Smooth muscle cell of the brain vasculature (primary cell): ENCODE measurements at regions not wholly inside any gene's neighbourhood (a gene's known extent, or its start where the extent isn't known, plus 50 kb on each side); places are given as distances from the start of the nearest gene placed in this dataset.
"Not testable (repeated sequence)": the region's sequence is repeated elsewhere in the genome, so short reads cannot be mapped to it uniquely, and the experiment has no call there.

Source experiments
- DNase-seq: peaks from one replicate; pipeline ENCODE4 v3.0.0-alpha.2; 2012; ENCODE audit warnings: low read depth, low spot score

DNA sequence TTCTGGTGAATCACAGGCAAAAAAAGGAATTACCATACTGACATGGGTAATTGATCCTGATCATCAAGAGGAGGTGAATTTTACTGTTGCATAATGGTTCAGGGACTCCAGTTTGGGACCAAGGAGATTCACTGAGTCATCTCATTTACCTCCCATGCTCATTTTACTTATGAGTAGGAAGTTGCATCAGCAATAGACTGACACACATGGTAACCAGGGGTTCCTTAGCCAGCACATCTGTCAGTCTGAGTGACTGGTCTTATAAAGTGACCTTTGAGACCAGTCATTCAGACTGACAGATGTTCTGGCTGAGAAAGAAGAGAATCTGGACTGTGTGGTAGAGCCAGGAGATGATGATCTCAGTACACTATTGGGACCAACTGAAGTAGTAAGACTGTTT lies 384.6 kb upstream of the CD180 start:
- no peak for DNase-seq

DNA sequence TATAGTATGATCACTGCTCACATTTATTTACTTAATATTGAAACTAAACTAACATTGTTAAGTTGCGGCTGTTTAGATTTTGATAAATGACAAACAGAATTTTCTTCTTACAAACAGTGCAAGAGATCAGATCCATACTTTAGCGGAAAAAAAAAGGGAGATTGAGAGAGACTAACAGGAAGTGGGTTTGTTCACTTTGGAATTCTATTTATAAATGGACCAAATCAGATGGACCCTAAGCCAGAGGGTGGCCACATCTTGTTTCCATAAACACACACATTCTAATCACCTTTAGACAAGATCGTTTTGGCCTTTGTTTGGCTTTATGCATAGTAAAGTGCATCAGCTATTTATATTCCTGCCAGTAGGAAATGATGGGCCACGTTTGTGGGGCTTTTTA lies 381.4 kb upstream of the CD180 start:
- DNase-seq, result no peak

DNA sequence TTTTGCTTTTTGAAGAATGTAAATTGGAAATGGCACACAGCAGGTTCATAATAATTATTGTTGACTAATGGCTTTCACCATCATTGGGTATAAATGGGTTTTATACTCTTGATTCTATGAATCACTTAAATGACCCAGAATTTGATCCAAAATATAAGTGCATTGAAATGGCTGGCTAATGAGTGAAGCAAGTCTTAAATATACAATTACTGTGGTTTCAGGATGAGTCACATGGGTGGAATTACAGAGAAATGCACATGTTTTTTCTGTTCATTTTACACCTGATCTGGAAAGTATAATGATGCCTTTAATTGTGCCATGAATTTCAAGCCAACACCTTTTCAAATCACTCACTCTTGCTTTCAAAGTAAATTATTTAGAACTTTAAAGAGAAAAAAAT lies 380.8 kb upstream of the CD180 start:
- no peak for DNase-seq

DNA sequence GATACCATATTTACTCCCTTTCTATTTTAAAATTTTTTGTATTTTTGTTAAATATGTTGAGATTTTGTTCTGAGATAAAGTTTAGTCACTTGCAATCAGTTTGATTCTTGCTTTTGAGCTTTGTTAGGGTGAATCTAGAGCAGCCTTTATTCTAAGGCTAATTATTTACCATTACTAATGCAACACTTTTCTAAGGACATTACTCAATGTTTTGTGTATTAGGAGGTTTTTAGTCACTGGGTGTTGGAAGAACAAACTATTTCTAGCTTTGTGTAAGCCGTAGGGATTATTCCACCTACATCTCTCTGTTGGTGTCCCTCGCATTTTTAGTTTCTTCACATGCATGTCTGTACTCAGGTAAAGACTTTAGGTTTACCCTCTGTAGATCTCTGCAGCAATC lies 379.5 kb upstream of the CD180 start:
- no peak for DNase-seq

DNA sequence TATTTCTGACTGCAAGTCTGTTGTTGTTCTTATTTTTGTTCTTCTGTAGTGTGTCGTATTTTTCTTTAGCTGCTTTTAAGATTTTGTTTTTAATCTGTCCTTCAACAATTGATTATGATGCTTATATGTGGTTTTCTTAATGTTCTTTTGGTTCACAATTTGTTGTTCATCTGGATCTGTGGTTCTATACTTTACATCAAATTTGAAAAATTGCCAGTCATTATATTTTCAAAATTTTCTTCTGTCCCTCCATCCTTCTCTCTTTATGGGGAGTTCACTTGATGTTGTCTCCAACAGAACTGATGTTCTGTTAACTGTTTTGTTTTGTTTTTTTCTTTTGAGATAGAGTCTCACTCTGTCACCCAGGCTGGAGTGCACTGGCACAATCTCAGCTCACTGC lies 378.5 kb upstream of the CD180 start:
- no peak for DNase-seq

DNA sequence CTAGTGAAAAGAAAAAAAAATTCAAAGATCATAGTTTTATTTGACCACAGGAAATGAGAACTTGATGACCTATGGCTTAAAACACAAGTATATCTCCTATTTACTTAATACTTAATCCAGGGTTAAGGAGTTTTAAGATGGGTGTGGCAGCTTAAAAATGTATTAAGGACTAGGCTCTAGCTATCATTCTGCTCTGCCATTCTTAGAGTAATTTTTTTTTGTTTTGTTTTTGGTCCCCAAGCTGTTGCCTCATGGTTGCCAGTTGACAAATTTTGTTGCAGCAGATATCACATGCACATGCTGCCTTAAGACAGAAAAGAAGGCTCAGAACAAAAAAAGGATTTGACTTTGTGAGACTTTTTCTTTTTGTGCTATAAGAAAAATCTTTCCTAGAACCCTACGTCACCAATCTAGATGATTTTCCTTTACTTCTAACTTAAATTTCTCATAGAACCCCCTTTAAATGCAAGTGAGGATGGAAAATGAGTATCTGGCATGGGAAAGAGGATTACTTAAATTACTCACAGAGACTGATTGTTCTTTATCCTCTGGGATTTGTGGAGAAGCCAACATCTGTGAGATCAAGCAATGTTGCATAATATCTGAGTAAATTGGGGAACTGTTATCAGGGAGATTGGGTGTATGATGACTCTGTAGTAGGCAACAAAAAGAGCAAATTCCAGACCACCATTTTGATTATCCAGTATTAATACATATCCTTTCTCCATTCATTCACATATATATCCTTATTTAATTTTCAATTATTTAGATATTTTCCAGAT lies 364.7 kb upstream of the CD180 start:
- no peak for DNase-seq

DNA sequence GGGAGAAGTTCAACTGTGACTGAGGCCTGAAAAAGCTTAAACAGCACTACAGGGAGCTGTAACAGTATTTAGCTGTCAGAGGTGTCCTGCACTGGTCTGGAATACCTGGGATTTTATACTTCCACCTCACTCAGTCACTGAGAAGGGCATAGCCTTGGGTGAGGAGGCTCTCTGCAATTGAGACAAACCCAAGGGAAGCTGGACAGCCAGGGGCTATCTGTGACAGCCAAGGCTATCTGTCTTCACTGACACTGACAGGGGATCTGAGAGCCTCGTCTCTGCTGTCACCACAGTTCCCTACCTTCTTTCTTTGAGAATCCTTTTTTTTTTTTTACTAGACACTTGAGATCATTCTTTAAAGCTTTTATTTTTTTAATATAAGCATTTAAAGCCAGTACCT lies 356.2 kb upstream of the CD180 start:
- DNase-seq, result no peak

DNA sequence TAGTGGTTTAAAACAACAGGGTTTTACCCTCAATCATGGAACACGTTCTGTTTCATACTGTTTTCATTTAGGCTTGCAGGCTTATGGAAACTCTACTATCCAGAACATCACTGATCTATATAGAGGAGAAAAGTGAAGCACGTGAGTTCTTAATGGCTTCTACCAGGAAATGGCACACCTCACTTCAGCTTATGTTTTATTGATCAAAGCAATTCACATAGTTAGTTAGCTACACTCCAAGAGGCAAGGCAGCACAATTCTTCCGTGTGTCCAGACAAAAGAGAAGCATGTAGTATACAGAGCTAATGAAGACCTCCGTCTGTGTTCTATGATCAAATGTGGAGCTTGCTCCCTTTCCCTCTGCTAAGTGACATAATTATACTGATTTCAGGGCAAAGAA lies 353.3 kb upstream of the CD180 start:
- no peak for DNase-seq

DNA sequence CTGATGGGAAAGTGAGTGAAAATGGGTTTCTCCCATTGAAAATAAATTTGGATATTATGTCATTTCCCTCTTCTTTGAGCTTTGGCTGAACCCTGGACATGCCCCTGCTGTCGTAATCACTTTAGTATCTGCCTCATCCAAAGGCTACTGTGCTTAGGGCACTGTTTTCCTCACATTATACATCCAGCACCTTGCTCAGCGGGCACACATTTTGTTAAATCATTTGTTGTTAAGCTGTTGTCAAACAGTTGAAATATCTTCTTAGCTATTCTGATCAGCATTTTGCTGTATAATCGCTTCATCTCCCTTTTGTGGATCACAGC lies 352.7 kb upstream of the CD180 start:
- no peak for DNase-seq

DNA sequence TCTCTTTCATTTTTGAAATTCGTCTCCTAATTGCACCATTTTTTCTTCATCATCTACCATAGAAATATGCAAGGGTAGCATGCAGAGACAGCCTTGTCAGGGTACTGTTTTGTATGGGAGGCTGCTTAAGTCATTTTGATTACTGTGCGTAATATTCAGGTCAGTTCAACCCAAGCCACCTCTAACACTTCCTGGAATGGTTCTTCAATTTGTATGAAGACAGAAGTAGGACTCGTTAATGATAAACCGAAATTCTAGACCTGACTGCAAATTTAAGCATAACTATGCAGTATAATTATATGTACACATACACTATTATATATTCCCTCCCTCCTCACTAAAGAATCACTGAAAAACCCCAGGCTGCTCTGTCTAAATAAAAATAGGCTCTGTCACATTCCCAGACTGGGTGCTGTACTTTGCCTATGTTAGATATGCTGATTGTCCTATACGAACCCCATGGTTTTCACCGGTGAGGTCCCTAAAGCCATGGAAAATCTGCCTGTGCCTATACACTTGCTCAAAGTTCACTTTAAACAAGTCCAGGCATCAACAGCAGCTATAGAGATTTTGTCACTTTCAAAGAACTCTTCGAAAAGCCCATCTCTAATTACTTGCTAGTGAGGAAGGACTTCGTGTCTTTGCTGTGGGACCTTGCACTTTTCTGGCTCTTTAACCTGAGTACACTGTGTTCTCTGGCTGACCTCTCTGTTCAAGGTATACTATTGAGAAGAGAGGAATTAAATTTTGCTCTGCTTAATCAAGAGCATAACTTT lies 352.1 kb upstream of the CD180 start:
- DNase-seq, result no peak

DNA sequence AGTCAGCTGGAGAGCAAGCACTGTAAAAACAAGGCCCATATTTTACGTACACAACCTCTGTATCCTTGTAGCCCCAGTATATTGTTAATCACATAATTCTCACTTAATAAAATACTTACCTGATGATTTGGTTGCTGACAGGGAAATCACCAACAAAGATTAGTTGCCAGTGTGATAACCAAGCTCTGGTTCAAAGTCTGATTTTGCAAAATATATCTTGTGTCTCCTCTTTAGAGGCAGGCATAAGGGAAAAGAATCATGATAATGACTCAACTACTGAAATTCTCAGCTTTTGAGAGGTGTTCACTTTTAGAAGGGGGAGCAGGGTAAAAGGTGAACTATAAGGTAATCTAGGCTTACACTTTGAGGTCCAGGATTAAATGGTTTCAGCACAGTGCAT lies 351.1 kb upstream of the CD180 start:
- DNase-seq, result no peak

DNA sequence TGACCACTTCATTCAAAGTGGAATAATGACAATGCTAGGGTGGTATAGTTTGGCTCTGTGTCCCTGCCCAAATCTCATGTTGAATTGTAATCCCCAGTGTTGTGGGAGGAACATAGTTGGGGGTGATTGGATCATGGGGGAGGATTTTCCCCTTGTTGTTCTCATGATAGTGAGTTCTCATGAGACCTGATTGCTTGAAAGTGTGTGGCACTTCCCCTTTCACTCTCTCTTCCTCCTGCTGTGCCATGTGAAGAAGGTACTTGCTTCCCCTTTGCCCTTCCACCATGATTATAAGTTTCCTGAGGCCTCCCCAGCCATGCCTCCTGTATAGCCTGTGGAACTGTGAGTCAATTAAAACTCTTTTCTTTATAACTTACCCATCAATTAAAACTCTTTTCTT lies 348.3 kb upstream of the CD180 start:
- not testable (repeated sequence) for DNase-seq

DNA sequence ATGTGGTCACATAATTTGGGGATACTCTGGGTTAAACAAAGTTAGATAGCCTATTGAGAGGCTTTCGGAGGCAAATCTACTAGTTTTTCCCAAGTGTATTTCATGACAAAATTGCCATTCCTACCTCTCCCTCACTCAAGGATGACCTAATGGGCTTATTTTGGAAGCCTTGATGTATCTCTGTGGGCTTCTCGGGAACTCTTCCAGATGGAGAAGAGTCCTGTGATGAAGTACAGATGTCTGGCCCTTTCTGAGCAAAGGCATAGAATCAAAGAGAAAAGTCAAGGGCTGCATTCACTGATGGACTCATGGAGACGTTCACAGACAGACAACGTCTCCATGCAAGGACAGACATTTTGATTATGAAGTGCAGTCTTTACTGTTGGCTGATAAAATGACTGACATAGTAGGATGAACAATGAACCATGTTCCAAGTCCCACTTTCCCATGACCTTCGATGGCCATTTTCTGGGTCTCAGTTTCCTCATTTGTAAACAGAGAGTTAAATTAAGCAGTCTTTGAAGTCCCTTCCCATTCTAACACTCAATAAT lies 347.2 kb upstream of the CD180 start:
- no peak for DNase-seq

DNA sequence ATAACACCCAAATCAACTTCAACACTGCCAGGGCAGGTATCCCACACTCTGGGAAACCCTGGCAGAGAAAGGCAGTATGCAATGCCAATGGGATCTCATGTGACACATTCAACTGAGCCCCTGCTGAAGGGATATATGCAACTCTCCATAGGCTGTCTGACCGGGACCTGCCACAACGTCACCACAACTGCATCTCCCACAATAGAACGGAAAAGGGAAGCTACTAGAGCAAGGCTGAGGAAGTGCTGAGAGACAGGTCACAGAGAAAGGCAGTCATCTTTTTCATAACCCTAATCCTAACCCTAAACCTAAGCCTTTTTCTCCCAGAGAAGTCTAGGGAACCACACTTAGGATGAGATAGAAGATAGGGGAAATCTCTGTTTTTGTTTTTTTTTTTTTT lies 345.9 kb upstream of the CD180 start:
- no peak for DNase-seq

DNA sequence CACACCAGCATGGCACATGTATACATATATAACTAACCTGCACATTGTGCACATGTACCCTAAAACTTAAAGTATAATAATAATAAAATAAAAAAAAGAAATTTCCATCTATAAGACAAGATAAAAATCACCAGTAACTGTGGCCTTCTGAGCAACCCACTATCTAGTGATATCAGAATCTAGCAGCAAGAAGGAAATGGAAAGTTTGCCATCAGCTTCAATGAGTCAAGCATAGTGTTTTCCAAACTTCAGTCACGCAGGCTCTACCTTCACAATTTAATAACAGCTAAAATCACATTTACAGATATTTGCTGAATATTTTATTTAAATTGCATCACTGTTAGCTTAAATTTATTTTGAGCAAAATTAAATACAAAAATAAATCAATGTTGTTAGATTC lies 345.3 kb upstream of the CD180 start:
- DNase-seq, result no peak

DNA sequence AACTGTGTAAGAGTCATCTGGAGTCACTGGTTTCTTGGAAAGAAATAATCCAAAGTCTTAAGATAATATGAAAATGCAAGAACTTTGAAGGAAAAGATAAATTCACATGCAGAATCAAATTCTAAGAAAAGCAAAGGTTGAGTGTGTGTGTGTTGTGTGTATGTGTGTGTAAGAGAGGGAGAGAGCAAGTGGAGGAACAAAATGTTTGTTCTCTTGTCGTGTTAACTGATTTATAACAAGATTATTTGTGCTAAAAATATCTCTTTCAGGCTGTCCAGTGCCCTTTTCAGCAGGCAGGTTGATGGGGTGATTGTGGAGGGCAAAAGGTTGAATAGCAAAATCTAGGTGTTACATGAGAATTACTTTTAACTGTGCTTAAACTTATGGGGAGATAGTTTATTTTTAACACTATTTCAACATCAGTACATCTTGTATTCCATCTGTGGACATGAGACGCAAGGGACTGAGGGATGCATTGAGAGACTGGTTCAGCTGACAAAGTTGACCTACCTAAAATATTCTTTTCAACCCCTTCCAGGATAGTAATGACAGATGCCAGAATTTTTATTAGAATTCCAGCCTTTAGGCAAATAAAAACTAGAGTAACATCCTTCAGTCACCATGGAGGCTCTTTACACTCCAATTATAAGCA lies 342.4 kb upstream of the CD180 start:
- DNase-seq, result no peak

DNA sequence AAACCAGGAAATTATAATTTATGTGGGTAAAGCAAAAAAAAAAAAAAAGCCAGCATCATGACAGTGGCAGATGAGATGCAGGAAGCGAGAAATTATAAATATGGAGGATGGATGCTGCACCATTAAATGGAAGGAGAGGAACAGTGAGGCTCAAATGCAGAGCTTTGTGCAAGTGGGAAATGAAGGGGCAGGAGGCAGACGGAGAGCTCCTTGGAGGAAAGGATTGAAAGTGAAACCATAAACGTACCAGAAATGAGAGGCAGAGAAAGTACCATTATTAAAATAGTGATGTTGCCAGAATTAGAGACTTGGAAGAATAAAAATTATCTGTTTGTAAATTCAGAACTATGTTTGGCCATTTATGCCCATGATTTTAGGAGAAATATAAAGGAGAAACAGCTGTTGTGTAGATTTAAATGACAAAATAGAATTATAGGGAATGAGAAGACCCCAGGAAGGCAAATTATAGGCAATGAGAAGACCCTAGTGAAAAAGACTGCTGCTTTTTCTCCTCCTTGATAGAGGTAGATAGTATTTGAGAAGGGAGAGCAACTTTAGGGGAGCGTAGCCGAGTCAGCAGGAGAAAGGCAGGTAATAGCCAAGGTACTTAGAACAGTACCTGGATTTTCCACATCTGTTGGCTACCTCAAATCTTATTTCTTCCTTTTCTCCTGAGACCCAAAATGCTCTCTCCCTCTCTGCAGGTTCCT lies 341.0 kb upstream of the CD180 start:
- no peak for DNase-seq

DNA sequence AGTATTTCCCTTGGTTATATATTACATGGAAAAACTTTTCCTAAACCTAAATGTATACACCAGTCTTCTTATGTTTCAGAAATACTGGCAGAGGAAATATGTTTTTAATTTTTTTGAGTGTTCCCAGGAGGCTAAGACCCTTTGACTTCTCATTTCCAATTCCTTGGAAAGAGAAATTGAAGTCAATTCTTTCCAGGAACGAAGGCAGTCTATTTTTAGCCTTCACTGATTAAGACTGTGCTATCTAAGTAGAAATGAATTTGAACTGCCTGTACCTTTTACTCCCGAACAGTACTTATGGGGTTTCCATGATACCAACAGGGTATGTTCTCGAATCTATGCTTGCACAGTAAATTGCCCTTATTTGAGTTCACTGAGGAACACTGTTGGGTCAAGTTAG lies 340.3 kb upstream of the CD180 start:
- DNase-seq, result no peak

DNA sequence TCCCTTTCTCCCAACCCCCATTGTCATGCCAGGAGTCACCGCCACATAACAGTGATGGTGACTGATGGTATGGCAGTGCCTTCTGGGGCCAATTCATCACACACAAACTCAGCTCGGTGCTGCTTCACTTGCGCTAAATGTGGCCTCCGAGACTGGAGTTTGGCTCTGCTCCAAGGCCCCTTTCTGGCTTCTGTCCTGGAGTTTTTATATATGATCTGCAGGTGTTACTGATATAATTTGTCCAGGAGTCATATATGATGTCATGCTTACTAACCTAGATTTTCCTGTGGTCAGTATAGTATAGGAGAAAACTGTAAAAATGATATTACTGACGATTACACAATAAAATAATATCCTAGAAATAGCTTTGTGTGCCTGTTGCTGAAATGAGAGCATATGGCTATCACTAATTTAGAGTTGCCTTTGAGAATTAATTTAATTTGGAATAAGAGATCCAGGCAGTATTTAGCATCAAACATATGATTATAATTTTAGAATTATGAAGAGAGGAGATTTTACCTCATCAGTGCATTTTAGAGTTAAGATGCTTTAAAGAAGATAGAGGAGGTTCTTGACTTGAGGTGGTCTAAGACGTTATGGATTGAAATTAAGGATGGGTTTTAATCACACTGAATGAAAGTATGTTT lies 334.1 kb upstream of the CD180 start:
- DNase-seq, result no peak

DNA sequence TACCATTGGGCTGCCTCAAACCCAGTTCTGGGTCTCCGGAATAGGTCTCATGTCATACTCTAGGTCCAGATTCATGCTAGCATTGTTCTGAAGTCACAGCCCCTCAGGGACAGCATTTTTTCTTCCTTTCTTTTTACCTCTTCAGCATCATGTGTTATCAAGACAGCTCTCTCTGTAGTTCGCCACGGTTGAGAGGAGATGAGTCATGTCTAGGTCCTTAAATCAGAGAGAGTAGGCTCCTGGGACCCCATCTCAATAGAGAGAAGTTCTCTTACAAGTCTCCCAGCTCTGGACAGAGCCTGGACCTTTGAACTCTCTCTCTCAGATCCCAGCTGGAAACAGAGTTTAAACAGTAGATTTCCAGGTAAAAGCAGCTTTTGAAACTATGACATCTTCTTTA lies 332.4 kb upstream of the CD180 start:
- no peak for DNase-seq

DNA sequence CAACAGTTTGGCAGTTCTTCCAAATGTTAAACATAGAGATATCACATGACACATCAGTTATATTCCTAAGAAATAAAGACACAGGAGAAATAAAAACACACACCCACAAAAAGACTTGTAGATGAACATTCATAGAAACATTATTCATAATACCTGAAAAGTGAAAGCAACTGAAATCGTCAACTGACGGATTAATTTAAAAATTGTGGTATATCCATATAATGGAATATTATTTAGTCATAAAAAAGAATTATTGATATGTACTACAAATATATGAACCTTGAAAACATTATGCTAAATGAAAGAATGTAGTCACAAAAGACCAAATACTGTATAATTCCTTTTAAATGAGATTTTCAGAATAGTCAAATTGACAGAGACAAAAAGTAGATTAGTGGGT lies 330.2 kb upstream of the CD180 start:
- DNase-seq, result no peak
